ENCODE measurements at regions not wholly inside any gene's neighbourhood (a gene's known extent, or its start where the extent isn't known, plus 50 kb on each side); places are given as distances from the start of the nearest gene placed in this dataset.

GRCh38 chr19:28358633-28359032, 854.3 kb downstream of the UQCRFS1 start:
- no peak for TF ChIP-seq POLR2AphosphoS5 (IDR thresholded peaks at IDR 0.05; ENCODE audit: low read depth, low read length)
- no peak for TF ChIP-seq POLR2A (IDR thresholded peaks at IDR 0.05; ENCODE audit: low read depth, low read length)
- TF ChIP-seq POU2F2 (IDR thresholded peaks at IDR 0.05; ENCODE audit: low read depth, low read length) = no peak
- TF ChIP-seq PAX5 (IDR thresholded peaks at IDR 0.05; ENCODE audit: insufficient read depth, low read length, severe bottlenecking) = no peak
- no peak for TF ChIP-seq TAF1 (IDR thresholded peaks at IDR 0.05; ENCODE audit: low read depth, low read length)
- no peak for TF ChIP-seq SPI1 (IDR thresholded peaks at IDR 0.05; ENCODE audit: low read depth, low read length)

All from GM12891 (cell line).